GM19395 (cell line): ENCODE measurements at regions not wholly inside any gene's neighbourhood (a gene's known extent, or its start where the extent isn't known, plus 50 kb on each side); places are given as distances from the start of the nearest gene placed in this dataset.

Experiments
- ATAC-seq: cut with Tn5 transposase; IDR thresholded peaks from one replicate; pipeline ENCODE4 v1.9.1; 2021; ENCODE audit warnings: mild to moderate bottlenecking, moderate library complexity; ENCODE audit not compliant: unreplicated experiment

DNA sequence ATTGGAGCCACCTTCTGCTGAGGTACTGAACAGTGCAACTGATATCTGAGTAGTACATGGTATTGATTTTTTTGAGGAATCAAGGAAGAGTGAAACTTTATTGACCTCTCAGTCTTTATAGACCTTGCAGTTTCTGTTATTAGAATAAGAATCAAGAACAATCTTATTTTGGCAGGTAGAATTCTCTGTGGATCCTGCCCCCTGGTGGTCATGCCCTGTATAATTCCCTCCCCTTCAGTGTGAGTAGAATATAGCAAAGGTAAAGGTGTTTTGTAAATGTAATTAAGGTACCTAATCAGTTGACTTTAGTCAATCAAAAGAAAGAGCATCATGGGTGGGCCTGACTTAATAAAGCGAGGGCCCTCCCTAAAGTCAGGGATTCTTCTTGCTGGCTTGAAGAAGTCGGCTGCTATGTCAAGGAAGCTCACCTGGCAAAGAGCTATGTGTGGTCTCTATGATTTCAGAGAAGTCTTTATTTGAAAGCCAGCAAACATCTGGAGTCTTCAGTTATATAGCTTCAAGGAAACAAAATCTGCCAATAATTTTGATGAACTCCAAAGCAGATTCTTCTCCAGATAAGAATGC, 142.8 kb downstream of the LSM5 start:
- peak; percentile 83 for ATAC-seq

DNA sequence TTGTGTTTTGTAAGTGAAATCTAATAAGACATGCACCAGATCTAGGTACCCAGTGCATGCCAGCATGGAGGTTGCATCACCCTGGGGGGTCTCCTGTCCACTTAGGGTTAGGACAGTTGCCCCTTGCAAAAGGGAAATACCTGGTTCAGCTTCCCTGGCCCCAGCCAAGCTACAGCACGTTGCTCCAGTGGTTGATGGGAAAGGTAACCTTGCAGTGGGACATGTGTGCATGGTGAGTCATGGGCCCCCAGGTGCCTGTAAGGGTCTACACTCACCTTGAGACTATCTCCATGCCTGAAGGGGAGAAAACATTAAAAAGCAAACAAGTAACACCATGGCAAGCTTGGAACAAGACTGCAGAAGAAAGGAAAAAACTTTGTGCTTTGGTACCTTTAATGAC, 143.9 kb downstream of the LSM5 start:
- no peak for ATAC-seq

DNA sequence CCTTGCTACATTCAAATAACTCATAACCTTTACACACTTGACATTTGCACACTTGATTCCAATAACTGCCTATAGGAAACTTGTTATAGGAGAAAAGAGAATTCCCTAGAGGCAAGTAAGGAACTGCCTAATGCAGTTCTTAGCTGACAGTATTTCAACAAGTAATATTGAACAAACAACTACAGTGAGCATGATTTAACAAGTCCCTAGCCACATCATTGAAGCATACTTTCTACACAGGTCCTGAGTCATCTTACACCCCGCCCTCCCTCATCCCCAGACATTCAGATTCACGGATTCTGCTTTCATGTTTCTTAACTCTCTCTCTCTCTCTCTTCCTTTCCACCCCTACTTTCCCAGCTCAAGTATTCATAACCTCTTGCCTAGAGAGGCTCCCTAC, 153.5 kb downstream of the LSM5 start:
- ATAC-seq = no peak

DNA sequence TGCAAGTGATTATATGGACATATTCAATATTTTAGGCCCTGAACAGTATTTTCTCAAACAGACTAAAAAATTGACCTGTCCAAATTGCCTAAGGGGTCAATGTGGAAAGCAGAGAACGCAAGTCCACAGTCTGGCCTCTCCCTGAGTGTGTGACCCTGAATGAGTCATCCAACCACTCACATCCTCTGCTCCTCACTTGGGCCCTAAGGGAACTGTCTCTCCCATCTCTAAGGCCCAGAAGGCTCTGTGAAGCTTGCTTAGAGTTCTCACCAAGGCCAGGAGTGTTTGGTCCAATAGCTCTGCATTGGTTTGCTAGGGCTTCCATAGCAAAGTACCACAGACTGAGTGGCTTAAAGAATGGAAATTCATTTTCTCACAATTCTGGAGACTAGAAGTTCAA, 155.1 kb downstream of the LSM5 start:
- ATAC-seq = no peak

DNA sequence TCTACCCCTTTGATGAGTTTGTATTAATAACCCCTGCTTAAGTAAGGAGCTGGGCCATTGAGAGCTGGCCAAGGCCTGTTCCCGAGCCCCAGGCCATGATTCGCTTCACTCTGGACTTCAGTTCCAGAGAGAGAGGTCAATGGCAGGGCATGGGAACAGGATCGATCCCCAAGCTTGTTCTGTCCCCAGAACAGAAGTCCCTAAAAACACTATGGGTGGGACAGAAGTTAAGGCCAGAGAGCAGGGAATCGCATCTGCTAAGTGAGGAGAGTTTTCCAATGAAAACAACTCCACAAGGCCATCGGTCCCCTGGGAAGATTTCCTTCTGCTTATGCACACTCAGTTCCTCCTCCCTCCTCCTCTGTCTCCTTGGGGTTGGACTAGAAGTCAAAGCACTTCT, 159.6 kb downstream of the LSM5 start:
- ATAC-seq = no peak

DNA sequence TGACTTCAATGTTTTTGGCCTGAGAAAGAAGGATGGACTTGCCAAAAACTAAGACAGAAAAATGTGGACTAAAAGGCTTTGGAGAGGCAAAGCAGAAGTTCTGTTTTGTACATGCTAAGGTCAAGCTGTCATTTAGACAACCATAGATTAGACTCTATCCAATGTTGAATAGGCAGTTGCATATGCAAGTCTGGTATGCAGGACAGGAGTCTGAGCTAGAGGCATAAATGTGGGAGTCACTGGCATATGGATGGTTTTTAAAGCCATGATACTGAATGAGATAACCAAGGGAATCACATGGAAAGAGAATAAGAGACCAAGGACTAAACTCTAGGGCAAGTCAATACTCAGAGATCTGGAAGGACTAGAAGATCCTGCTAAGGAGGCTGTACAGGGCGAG, 164.1 kb downstream of the LSM5 start:
- no peak for ATAC-seq

DNA sequence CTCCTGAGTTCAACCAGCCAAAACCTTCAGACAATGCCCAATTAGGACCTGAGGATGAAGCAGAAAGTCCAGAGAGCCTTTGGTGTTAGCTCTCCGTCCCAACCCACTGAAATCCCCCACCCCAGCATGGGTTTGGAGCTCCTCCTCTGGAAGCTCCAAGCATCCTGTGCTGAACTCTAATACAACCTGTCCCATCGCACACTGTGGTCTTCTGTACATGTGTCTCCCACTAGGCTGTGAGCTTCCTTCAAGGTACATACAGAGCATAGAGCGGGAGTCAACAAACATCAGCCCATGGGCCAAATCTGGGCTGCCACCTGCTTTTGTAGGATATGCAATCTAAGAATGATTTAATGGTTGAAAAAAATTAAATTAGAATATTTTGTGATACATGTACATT, 166.5 kb downstream of the LSM5 start:
- ATAC-seq = no peak

DNA sequence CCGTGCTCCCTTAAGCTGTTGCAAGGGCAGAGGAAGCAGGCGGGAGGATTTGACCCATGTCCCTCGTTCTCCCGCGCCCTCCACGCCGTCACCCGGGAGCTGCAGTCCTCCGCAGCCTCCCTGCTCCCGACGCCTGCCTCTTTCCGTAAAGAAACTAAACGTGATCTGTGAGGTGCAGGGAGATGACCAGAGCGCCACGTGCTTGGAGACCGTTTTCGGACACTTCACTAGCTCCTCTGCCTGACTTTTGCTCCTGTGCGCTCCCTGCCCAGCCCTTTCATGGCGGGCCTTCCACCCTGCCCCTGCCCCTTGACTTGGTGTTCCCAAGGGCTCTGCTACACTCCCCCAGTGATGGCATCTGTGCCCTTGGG, 171.2 kb downstream of the LSM5 start:
- ATAC-seq = no peak

DNA sequence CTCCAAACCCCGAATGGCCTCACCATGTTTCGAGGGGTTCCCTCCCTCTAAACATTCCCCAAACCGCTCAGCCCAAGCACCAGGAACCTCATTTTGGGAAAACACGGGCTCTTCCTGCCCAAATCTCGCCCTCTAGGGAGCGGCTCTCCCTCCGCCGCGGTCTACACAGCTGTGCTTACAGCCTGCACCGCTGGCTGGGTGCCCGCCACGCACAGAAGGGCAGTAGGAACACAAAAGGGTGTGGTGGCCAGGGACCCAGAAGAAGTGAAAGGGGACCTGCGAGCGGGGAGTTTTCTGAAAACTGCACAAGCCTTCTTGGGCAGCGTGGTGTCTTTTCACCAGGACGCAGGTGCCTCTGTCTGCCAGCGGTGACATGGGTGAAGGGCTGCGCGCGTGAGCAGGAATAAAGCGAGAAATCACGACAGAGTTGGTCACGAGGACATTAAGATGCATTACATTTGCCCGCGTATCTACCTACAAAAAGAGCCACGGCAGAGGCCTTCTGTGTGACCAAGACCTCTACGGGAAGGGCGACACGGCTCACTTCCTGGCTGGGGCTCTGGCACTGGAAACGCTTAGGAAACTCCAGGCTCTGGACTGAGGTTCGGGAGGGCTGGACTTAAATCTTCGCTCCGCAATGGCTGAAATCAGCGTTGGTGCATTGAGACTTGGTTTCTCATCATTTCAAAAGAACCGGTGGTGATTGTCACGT, 171.7 kb downstream of the LSM5 start:
- no peak for ATAC-seq

DNA sequence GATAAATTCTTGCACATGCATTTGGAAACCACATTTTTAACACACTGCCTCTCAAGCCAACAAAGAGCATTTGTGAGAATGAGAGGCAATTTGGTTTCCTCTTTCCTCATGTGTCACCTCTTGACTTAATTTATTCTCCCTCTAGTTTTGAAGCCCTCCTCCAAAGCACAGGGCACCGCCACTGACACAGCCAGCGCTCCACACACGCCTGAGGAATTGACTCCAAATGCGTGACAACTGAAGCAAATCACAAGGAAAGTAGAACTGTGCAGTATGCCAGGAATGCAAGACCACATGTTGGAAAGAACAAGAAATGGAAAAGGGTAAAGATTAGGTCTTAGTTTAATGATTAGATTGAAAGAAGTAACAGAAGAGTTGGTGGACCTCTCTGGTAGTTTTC, 173.3 kb downstream of the LSM5 start:
- ATAC-seq = no peak

DNA sequence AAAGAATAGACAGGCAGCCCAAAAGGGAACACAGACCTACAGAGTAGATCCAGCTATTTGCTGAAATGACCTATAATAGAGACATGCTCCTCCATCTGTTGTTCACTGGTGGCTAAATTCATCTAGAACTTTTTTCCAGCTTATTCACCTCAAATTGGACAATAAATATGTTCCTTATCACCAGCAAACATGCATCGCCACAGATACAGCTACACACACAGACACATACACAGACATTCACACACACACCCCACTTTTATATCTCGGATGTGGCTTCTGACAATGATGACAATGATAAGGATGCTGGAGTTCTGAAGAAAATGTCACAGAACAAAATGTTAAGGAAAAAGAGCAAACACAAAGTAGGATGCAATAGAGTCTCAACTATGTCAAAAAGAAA, 175.4 kb downstream of the LSM5 start:
- no peak for ATAC-seq

DNA sequence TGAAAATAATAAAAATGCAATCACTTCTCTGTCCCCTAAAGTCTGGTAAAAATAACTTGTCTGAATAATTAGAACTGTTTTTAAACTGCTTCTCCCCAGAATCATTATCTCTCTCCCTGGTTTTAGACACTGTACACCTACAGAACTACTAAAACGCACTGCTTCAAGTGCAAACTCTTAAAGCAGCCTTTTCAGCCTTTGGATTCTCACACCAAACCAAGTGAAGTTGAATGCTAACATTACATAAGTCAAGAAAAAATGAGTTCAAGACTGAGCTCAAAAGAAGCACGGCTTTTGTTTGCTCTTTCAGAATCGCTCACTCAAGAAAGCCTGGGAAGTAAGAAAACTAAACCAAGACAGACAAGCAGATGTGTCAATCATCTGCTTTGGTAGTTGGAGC, 188.8 kb downstream of the LSM5 start:
- ATAC-seq = no peak

DNA sequence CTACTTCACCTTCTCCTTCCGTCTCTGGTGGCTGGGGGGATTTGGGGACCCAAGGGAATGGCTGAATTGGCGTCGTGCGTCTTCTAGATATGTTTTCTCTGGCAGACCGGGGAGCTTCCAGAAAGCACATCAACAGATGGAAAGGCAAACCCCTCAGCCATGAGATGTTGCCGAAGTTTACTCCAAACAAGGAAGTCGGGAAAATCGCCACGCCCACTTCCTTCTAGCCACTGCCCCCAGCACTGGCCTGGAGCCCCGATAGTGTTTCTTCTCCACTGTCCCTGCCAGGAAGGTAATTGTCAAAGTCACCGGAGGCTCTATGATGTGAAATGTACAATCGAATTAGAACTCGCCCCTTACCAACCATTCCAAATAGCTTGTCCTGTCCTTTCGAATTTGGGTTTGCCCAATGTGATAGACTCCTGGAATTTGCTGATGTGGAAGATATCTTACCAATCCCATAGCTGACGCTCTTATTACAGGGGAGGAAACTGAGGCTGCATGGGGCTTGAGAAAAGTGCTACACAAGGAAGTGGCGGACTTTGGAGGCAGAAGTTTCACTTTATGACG, 191.0 kb downstream of the LSM5 start:
- no peak for ATAC-seq

DNA sequence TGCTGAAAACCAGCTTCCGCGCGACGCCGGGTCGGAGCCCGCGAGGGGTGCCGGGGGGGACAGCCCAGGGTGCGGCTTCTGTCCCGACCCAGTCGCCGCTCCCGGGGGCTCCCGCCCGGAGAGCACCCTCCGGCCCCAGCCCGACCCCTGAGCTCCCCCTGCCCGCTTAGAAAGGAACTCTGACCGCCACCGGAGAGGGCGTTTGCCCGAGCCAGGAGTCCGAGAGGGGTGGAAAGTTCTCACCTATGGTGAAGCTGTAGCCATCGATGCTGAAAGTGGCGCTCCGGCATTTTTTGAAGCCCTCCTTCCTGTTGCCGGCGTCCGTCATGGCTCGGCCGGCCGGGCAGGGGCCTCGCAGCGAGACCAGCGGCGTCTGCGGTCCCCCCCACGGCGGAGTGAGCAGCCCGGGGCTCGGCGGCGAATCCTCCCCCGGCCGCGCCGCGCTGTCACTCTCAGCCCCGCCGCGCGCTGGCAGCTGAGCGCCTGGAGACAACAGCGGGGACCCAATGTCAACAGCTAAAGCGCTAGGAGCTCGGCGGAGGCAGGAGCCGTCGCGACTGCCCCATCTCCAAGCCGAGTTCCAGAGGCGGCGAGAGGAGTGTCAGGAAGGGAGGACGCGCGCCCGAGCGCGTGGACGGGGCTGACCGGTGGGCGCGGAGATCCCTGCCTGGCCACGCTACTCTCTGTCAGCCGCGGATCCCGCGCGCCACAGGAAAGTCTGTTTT, 191.6 kb downstream of the LSM5 start:
- ATAC-seq = no peak

DNA sequence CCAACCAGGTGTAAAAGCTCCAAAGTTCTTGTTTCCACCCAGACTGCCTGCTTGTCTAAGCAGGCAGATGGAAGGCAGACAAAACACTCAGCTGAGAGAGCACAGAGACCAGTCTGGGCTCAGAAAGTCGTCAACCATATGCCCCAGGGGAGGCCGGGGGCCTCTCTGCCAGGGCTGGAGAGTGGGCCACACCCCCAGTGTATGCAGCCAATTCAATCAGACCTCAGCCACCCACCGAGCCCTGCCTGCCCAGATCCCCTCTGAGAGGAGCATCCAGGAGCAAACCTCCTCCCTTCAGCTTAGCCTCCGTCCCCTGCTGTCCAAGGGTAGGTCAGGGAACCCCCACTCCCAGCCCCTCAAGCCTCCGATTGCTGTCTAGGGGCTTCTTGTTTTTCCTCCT, 196.3 kb downstream of the LSM5 start:
- ATAC-seq = no peak

DNA sequence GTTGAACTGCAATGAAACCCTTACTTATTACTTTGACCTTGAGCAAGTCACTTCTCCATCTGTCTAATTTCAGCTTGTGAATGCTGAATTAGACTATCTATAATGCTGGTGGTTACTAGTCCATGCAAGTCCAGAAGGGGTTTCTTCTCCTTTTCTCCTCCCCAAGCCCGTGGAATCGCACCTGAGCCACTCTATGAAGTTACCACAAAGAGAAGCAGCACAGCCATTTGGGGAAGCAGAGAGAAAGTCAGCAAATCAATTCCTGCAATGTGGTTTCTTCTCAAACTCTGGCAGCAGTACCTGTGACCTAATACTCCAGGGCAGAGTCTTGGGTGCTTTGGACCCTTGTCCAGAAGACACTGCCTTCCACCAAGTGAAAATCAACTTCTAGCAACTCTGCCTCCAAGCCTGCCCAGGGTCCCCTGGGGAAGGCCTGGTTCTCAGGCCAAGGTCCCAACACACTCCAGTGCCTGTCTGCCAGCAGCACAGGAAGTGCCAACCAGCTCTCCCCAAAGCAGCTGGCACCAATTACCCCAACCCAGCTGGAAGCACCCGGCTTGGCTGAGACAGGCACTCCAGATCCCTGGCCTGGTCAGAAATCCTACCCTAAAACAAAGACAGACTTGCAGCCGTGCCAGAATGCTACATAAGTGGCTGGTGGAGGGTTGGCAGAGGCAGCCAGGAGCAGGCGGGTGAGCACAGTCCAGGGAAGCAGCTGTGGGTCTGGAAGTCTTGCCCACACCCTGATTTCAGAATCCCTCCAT, 200.3 kb downstream of the LSM5 start:
- no peak for ATAC-seq

DNA sequence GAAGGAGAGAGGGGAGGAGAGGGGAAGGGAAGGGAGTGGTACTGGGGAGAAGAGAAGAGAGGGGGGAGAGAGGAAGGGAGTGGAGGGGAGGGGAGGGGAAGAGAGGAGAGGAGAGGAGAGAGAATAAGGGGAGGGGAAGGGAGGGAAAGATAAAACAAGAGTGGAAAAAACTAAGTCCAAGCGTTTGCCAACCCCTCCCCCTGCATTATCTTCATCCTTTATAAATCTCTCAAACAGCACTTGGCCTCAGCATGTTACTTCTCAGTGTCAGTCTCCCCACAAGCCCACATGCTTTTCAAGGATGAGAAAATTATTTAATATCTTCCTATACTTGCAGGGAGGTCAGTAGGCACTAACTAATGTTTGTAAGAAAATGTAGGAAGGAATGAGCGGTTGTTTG, 204.5 kb downstream of the LSM5 start:
- ATAC-seq = no peak

DNA sequence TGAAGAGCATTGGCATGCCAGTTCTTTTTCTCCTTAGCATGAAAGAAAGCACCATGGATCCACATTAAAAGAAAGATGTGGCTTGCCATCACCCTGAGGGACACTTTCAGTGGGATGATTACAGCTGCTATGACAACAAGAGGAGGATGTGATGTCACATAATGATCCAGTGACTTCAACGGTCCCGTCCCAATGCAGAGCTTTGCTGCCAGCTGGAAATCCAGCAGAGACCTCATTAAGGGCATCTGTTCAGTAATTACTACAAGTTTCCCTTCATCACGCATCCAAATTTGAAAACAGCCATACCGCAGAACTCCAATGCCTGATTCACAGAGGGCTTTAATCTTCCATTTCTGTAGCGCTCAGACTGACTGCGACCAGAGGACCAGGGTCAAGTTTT, 206.6 kb downstream of the LSM5 start:
- ATAC-seq = no peak

DNA sequence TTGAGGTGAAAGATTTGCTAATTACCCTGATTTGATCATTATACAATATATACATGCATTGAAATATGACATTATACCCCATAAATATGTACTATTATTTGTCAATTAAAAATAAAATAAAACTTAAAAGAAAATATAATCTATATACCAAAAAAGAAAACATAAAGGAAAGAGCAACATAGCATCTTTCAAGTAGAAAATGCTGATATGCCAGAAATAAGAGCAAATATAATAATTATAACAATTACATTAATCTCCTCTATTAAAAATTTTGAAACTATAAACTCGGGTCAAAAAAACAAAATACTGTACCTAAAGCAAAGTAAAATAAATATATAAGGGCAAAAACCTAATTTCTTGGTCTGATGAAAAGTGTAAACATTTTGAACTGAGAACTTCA, 209.3 kb upstream of the PDE1C start:
- no peak for ATAC-seq

DNA sequence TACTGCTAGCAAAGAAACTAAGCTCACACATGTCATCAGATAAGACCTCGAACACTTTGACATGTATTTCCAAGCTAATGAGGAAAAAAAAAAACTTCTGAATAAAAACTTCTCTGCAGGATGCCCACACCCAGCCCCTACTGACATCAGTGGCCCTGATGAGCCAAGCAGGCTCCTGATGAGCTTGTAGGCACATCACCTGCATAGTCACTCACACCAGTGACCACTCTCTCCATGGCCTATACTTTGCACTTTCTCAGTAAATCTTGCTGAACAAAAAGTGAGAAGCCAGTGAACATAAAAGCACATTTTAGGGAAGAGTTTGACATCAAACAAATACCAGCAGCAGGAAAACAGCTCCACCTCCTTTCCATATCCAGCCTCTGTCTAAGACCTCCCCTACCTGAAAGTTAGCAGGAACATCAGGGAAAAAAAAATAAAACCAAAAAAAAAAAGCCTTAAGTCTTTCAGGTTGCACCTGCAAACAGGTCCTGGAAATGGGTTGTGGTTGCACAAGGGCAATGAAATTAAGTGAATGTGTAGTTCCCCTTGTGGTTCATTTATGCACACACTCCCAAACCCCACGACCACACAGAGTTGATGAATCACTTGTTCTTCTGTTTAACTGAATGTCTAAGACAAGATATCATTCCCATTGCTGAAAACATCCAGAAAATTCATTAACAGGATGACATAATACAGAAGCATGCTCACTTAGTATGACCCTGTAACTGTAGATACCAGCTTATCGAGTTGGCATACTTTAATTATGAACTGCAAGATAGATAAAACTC, 205.2 kb upstream of the PDE1C start:
- peak; percentile 87 for ATAC-seq

DNA sequence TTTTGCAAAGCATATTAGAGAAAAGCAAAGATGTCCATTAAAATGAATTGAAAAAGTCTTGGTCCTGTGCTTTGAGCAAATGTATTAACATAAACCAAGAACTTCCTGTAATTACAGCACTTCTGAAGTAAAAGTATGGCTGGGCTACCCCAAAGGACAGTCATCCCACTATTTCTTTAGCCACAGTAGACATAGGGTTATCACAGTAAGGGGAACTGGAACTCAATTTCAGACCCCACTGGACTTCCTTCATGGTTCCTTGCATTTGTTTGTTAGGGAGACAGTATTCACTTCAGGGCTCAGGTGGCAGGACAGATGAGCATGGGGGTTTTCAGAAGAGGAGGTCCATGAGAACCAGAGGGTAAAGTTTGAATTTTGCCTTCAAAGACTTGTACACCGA, 203.1 kb upstream of the PDE1C start:
- peak; percentile 54 for ATAC-seq
